NCI-H2171 treated with DMSO at 0.1 percent for 48 hours (cell line): ENCODE measurements at regions not wholly inside any gene's neighbourhood (a gene's known extent, or its start where the extent isn't known, plus 50 kb on each side); places are given as distances from the start of the nearest gene placed in this dataset.
"Not testable (repeated sequence)": the region's sequence is repeated elsewhere in the genome, so short reads cannot be mapped to it uniquely, and the experiment has no call there.

Source experiments
- DNase-seq: peaks from one replicate; lab custom pipeline; 2025; lab: John Stamatoyannopoulos, UW

- DNase-seq: no peak
Observed at GRCh38 chr1:235059221-235059620, 69.4 kb downstream of the TOMM20 start.

- no peak for DNase-seq
Observed at GRCh38 chr1:235058695-235059094, 69.9 kb downstream of the TOMM20 start.

- no peak for DNase-seq
Observed at GRCh38 chr1:235057385-235058306, 71.0 kb downstream of the TOMM20 start.

- no peak for DNase-seq
Observed at GRCh38 chr1:235056937-235057336, 71.7 kb downstream of the TOMM20 start.

- DNase-seq: no peak
Observed at GRCh38 chr1:235054936-235055335, 73.7 kb downstream of the TOMM20 start.

GRCh38 chr1:235054466-235054865 is 74.2 kb downstream of the TOMM20 start:
- no peak for DNase-seq

- DNase-seq: no peak
Observed at GRCh38 chr1:235052067-235053008, 76.3 kb downstream of the TOMM20 start.

- no peak for DNase-seq
Observed at GRCh38 chr1:235051521-235051920, 77.1 kb downstream of the TOMM20 start.

GRCh38 chr1:235050911-235051360 is 77.7 kb downstream of the TOMM20 start:
- no peak for DNase-seq

GRCh38 chr1:235049716-235050378 is 78.8 kb downstream of the TOMM20 start:
- not testable (repeated sequence) for DNase-seq

- DNase-seq: no peak
Observed at GRCh38 chr1:235049217-235049616, 79.4 kb downstream of the TOMM20 start.

GRCh38 chr1:235047331-235047871 is 81.2 kb downstream of the TOMM20 start:
- DNase-seq: no peak

GRCh38 chr1:235045921-235046601 is 82.6 kb downstream of the TOMM20 start:
- DNase-seq: no peak

GRCh38 chr1:235045034-235045690 is 83.5 kb downstream of the TOMM20 start:
- DNase-seq: no peak

- no peak for DNase-seq
Observed at GRCh38 chr1:235043234-235043633, 85.4 kb downstream of the TOMM20 start.

GRCh38 chr1:235038701-235039100 is 89.9 kb downstream of the TOMM20 start:
- DNase-seq: no peak

- no peak for DNase-seq
Observed at GRCh38 chr1:235035928-235036327, 92.7 kb downstream of the TOMM20 start.

- no peak for DNase-seq
Observed at GRCh38 chr1:235030919-235031596, 97.6 kb downstream of the TOMM20 start.

- no peak for DNase-seq
Observed at GRCh38 chr1:235027862-235028250, 100.8 kb downstream of the TOMM20 start.
